ENCODE measurements at regions not wholly inside any gene's neighbourhood (a gene's known extent, or its start where the extent isn't known, plus 50 kb on each side); places are given as distances from the start of the nearest gene placed in this dataset.

DNA sequence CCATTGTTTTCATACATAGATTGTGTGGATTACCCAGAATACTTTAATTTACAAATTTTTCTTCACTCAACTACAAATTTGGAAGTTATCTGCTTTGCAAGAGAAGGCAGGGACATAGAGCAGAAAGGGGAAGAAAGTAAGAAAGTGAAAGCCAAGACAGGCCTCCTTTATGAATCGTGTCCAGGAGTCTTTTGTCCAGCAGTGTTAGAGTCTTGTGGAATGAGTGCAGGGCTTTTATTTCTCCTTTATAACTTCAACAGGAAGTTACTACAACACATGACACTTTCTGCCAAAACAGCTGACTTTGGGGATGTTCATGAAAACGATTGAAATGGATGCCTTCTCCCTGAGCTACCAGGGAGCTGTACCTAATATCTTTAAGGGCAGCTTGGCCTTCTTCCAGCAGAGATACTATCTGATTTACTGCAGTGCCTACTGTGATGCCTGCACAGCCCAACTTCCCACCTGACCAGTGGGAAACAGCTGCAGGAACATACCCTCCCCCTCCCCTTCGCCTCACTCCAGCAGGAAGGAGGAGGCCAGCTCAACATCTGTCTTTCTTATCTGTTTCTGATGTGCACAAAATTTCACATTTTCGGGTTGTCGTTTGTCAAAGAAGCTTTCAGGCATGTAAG, 557.7 kb upstream of the SLIT2 start:
- TF ChIP-seq, protein P1, sequence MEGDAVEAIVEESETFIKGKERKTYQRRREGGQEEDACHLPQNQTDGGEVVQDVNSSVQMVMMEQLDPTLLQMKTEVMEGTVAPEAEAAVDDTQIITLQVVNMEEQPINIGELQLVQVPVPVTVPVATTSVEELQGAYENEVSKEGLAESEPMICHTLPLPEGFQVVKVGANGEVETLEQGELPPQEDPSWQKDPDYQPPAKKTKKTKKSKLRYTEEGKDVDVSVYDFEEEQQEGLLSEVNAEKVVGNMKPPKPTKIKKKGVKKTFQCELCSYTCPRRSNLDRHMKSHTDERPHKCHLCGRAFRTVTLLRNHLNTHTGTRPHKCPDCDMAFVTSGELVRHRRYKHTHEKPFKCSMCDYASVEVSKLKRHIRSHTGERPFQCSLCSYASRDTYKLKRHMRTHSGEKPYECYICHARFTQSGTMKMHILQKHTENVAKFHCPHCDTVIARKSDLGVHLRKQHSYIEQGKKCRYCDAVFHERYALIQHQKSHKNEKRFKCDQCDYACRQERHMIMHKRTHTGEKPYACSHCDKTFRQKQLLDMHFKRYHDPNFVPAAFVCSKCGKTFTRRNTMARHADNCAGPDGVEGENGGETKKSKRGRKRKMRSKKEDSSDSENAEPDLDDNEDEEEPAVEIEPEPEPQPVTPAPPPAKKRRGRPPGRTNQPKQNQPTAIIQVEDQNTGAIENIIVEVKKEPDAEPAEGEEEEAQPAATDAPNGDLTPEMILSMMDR (IDR thresholded peaks at IDR 0.05), result no peak
- no peak for TF ChIP-seq POLR2A (IDR thresholded peaks at IDR 0.05)
- ATAC-seq, result peak; percentile 51 to 78 (median 64)
- 25 to 36% (median 30%) methylated on average over 5 of the region's 5 CpGs for WGBS, 4 donors
- peaks cover 0 to 21% (median 0%) of the 10 kb centered on the region in 12 donors for H3K4me1 ChIP-seq
- peaks cover 0 to 13% (median 0%) of the 10 kb centered on the region in 12 donors for H3K9me3 ChIP-seq
- DNase-seq, result peak in 3 of 5 donors; percentile 11 to 31 (median 21)
- H3K36me3 ChIP-seq, result no peaks in the 10 kb centered on the region
- intact Hi-C loops (cut with DNase I), result no loop called here
- peak overlapping the region in 8 of 12 donors; percentile 8 to 60 (median 46) for H3K27ac ChIP-seq
- H3K4me3 ChIP-seq, result peak overlapping the region in 3 of 12 donors; percentile 2 to 16 (median 5)
- no peaks in the 10 kb centered on the region for H3K27me3 ChIP-seq

DNA sequence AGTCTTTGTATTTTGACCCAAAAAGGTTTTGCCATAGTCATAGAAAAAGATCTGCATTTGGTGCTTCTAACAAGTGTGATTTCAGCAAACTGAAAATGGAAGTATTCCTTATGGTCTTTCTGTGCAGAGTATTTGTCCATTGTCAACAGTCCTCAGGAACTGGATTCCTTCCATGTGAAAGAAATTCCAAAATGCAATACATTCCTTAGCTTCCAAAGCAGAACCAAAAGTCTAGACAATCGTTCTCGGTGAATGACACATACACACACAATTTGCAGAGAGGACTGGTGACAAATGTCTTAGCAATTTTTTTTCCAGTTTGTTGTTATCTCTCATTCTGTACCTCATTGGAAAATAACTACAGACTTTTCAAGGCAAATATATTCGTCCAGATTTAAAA, 562.2 kb upstream of the SLIT2 start:
- Histone ChIP-seq H3K36me3 (no peaks in the 10 kb centered on the region), H3K4me3 (no peak overlapping the region), H3K9me3 (no peaks in the 10 kb centered on the region), H3K4me1 (peaks cover 0 to 13% (median 0%) of the 10 kb centered on the region in 12 donors), H3K27me3 (no peaks in the 10 kb centered on the region), H3K27ac (no peak overlapping the region)
- WGBS, 4 donors, result 46 to 58% (median 53%) methylated on average over 3 of the region's 3 CpGs
- DNase-seq (no peak), ATAC-seq (peak in 1 of 4 donors; percentile 57)
- TF ChIP-seq, protein P1 (IDR thresholded peaks at IDR 0.05), result no peak
- TF ChIP-seq POLR2A (IDR thresholded peaks at IDR 0.05), result no peak
- intact Hi-C loops (cut with DNase I), result no loop called here

DNA sequence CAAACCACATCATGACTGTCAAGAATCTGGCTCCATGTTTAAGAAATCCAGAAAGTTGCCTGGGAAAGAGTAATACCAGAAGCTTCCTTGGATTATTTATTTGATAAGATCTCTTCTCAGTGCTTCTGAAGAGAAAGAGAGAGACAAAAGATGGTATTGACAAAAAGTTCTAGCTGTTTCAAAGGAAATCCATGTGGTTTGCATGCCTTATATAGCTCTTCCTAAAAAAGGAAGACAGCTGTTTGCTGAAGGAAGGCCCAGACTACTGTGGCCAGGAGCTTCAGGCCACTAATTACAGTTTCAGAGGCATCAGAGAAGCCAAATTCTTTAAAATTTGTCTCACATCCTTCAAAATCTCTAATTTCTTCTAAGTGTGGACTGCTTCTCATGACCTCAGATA, 565.2 kb upstream of the SLIT2 start:
- intact Hi-C loops (cut with DNase I), result no loop called here
- H3K27ac ChIP-seq, result no peak overlapping the region
- no peak for DNase-seq
- no peak for ATAC-seq
- TF ChIP-seq POLR2A (IDR thresholded peaks at IDR 0.05), result no peak
- TF ChIP-seq, protein P1 (IDR thresholded peaks at IDR 0.05), result no peak
- no peak overlapping the region for H3K4me3 ChIP-seq
- no peaks in the 10 kb centered on the region for H3K27me3 ChIP-seq
- no peaks in the 10 kb centered on the region for H3K9me3 ChIP-seq
- no peaks in the 10 kb centered on the region for H3K4me1 ChIP-seq
- no peaks in the 10 kb centered on the region for H3K36me3 ChIP-seq

DNA sequence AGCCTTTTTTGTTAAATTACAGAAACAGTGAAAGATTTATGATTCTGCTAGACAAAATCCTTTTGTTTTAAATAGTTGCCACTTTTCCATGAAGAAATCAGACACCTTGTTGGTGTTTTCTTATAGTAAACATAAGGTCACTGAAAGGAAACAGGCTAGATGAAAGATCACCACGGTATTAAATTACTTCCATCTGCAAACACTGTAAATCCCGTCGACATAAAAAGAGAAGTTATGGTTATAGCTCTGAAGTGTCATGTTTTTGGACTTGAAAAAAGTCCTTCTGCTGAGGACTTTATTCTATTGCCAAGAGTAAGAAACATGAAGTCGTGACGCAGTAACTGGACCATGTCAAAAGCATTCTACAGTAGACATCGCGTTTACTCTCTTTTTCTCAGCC, 567.6 kb upstream of the SLIT2 start:
- Histone ChIP-seq H3K27me3 (no peaks in the 10 kb centered on the region), H3K4me3 (no peak overlapping the region), H3K36me3 (no peaks in the 10 kb centered on the region), H3K4me1 (no peaks in the 10 kb centered on the region), H3K27ac (no peak overlapping the region), H3K9me3 (no peaks in the 10 kb centered on the region)
- ATAC-seq, result no peak
- intact Hi-C loops (cut with DNase I), result no loop called here
- 76 to 85% (median 78%) methylated on average over 7 of the region's 7 CpGs for WGBS, 4 donors
- DNase-seq, result no peak
- TF ChIP-seq, protein P1 (IDR thresholded peaks at IDR 0.05), result no peak
- TF ChIP-seq POLR2A (IDR thresholded peaks at IDR 0.05), result no peak

All from heart left ventricle (tissue), 16 donors.